ENCODE measurements at regions not wholly inside any gene's neighbourhood (a gene's known extent, or its start where the extent isn't known, plus 50 kb on each side); places are given as distances from the start of the nearest gene placed in this dataset.

- no peak overlapping the region for H3K4me3 ChIP-seq (ENCODE audit: low read depth, low read length)
- TF ChIP-seq CTCF (IDR thresholded peaks at IDR 0.05; ENCODE audit: borderline replicate concordance, insufficient read depth, low read depth, low read length) = no peak
Observed at GRCh38 chr13:78102741-78103140, 184.1 kb upstream of the EDNRB start.

GRCh38 chr13:78102121-78102677 lies 183.6 kb upstream of the EDNRB start:
- no peak for TF ChIP-seq CTCF (IDR thresholded peaks at IDR 0.05; ENCODE audit: borderline replicate concordance, insufficient read depth, low read depth, low read length)
- no peak overlapping the region for H3K4me3 ChIP-seq (ENCODE audit: low read depth, low read length)

GRCh38 chr13:78100486-78100885 lies 181.9 kb upstream of the EDNRB start:
- H3K4me3 ChIP-seq (ENCODE audit: low read depth, low read length) = no peak overlapping the region
- TF ChIP-seq CTCF (IDR thresholded peaks at IDR 0.05; ENCODE audit: borderline replicate concordance, insufficient read depth, low read depth, low read length) = no peak

- no peak for TF ChIP-seq CTCF (IDR thresholded peaks at IDR 0.05; ENCODE audit: borderline replicate concordance, insufficient read depth, low read depth, low read length)
- H3K4me3 ChIP-seq (ENCODE audit: low read depth, low read length) = no peak overlapping the region
Observed at GRCh38 chr13:78098249-78098648, 179.6 kb upstream of the EDNRB start.

- TF ChIP-seq CTCF (IDR thresholded peaks at IDR 0.05; ENCODE audit: borderline replicate concordance, insufficient read depth, low read depth, low read length) = no peak
- no peak overlapping the region for H3K4me3 ChIP-seq (ENCODE audit: low read depth, low read length)
Observed at GRCh38 chr13:78096221-78096620, 177.6 kb upstream of the EDNRB start.

GRCh38 chr13:78087966-78088678 lies 169.5 kb upstream of the EDNRB start:
- no peak for TF ChIP-seq CTCF (IDR thresholded peaks at IDR 0.05; ENCODE audit: borderline replicate concordance, insufficient read depth, low read depth, low read length)
- no peak overlapping the region for H3K4me3 ChIP-seq (ENCODE audit: low read depth, low read length)
